GM12892 (cell line): ENCODE measurements at regions not wholly inside any gene's neighbourhood (a gene's known extent, or its start where the extent isn't known, plus 50 kb on each side); places are given as distances from the start of the nearest gene placed in this dataset.

Experiments used
- POLR2A ChIP-seq: IDR thresholded peaks from 2 replicates; pipeline ENCODE4 v1.6.1; 2011; ENCODE audit warnings: low read depth, low read length, control low read depth
- POLR2AphosphoS5 ChIP-seq: IDR thresholded peaks from 2 replicates; pipeline ENCODE4 v1.6.1; 2011; ENCODE audit warnings: low read depth, low read length, control low read depth

- TF ChIP-seq POLR2A, result no peak
- no peak for TF ChIP-seq POLR2AphosphoS5
Observed at GRCh38 chr16:64168371-64168770, 953.5 kb downstream of the CDH11 start.
